Thyroid gland (tissue), 4 donors: ENCODE measurements at regions not wholly inside any gene's neighbourhood (a gene's known extent, or its start where the extent isn't known, plus 50 kb on each side); places are given as distances from the start of the nearest gene placed in this dataset.

ENCODE experiments used
- CTCF ChIP-seq, 6 experiments: fragments of 200-600 bp in 3 of 6; fragments of 450-650 bp in 3 of 6; sonication (generic) in 3 of 6; IDR thresholded peaks; one replicate each; pipeline ENCODE4 v1.5.1; 2016 to 2019; ENCODE audit warnings: antibody characterized with exemption in 6 of 6, mild to moderate bottlenecking in 2 of 6, inconsistent platforms in 1 of 6, moderate library complexity in 1 of 6
- POLR2A ChIP-seq, 2 donors: fragments of 450-650 bp; IDR thresholded peaks; one replicate each; pipeline ENCODE4 v1.6.1; 2017; ENCODE audit warnings: antibody characterized with exemption in 2 of 2, mild to moderate bottlenecking in 2 of 2, moderate library complexity in 1 of 2

- TF ChIP-seq CTCF (IDR thresholded peaks at IDR 0.05) = no peak
- no peak for TF ChIP-seq POLR2A (IDR thresholded peaks at IDR 0.05)
Measured at GRCh38 chr4:33864290-33864859, 2379.9 kb downstream of the ARAP2 start.
